ENCODE measurements at regions not wholly inside any gene's neighbourhood (a gene's known extent, or its start where the extent isn't known, plus 50 kb on each side); places are given as distances from the start of the nearest gene placed in this dataset.
"Not testable (repeated sequence)": the region's sequence is repeated elsewhere in the genome, so short reads cannot be mapped to it uniquely, and the experiment has no call there.

GRCh38 chr20:29311046-29311445 is 1946.4 kb upstream of the DEFB115 start:
- H3K27me3 Mint-ChIP-seq, H3K36me3 Mint-ChIP-seq, ATAC-seq, H3K4me3 Mint-ChIP-seq, H3K4me1 Mint-ChIP-seq, H3K27ac Mint-ChIP-seq: not testable (repeated sequence)
- peaks cover 27% of the 10 kb centered on the region for H3K9me3 Mint-ChIP-seq

- not testable (repeated sequence) for ATAC-seq, H3K4me3 Mint-ChIP-seq, H3K4me1 Mint-ChIP-seq, H3K36me3 Mint-ChIP-seq, H3K27ac Mint-ChIP-seq, H3K27me3 Mint-ChIP-seq
- H3K9me3 Mint-ChIP-seq = peaks cover 28% of the 10 kb centered on the region
Measured at GRCh38 chr20:29312679-29313078, 1944.8 kb upstream of the DEFB115 start.

GRCh38 chr20:29313481-29313880 is 1944.0 kb upstream of the DEFB115 start:
- no peak for ATAC-seq
- Mint-ChIP-seq H3K27ac (no peak overlapping the region), H3K4me1 (no peaks in the 10 kb centered on the region), H3K9me3 (peaks cover 22% of the 10 kb centered on the region), H3K4me3 (no peak overlapping the region), H3K36me3 (peaks cover 6% of the 10 kb centered on the region), H3K27me3 (no peaks in the 10 kb centered on the region)

GRCh38 chr20:29314294-29314693 is 1943.2 kb upstream of the DEFB115 start:
- Mint-ChIP-seq H3K4me1 (no peaks in the 10 kb centered on the region), H3K4me3 (no peak overlapping the region), H3K9me3 (peaks cover 18% of the 10 kb centered on the region), H3K27ac (no peak overlapping the region), H3K36me3 (peaks cover 6% of the 10 kb centered on the region), H3K27me3 (no peaks in the 10 kb centered on the region)
- no peak for ATAC-seq

GRCh38 chr20:29318871-29319461 is 1938.5 kb upstream of the DEFB115 start:
- Mint-ChIP-seq H3K4me1 (no peaks in the 10 kb centered on the region), H3K27ac (no peak overlapping the region), H3K4me3 (no peak overlapping the region), H3K27me3 (no peaks in the 10 kb centered on the region), H3K36me3 (no peaks in the 10 kb centered on the region), H3K9me3 (peaks cover 10% of the 10 kb centered on the region)
- no peak for ATAC-seq

- Mint-ChIP-seq H3K4me3 (no peak overlapping the region), H3K4me1 (no peaks in the 10 kb centered on the region), H3K36me3 (no peaks in the 10 kb centered on the region), H3K27me3 (no peaks in the 10 kb centered on the region), H3K9me3 (peaks cover 6% of the 10 kb centered on the region), H3K27ac (no peak overlapping the region)
- no peak for ATAC-seq
Measured at GRCh38 chr20:29319725-29320124, 1937.7 kb upstream of the DEFB115 start.

GRCh38 chr20:29320216-29320949 is 1937.1 kb upstream of the DEFB115 start:
- H3K36me3 Mint-ChIP-seq, H3K27me3 Mint-ChIP-seq, H3K9me3 Mint-ChIP-seq, H3K27ac Mint-ChIP-seq, ATAC-seq, H3K4me1 Mint-ChIP-seq, H3K4me3 Mint-ChIP-seq: not testable (repeated sequence)

- not testable (repeated sequence) for H3K9me3 Mint-ChIP-seq, ATAC-seq
Measured at GRCh38 chr20:29323631-29324515, 1933.6 kb upstream of the DEFB115 start.

GRCh38 chr20:29324516-29325303 is 1932.8 kb upstream of the DEFB115 start:
- not testable (repeated sequence) for H3K4me3 Mint-ChIP-seq, H3K9me3 Mint-ChIP-seq, H3K36me3 Mint-ChIP-seq

More at GRCh38 chr20:29323631-29324515, 1933.6 kb upstream of the DEFB115 start:
- H3K36me3 Mint-ChIP-seq, H3K4me3 Mint-ChIP-seq, H3K27ac Mint-ChIP-seq, H3K4me1 Mint-ChIP-seq: not testable (repeated sequence)
- H3K27me3 Mint-ChIP-seq = peaks cover 23% of the 10 kb centered on the region

GRCh38 chr20:29325304-29325640 is 1932.2 kb upstream of the DEFB115 start:
- H3K4me3 Mint-ChIP-seq = no peak overlapping the region
- H3K9me3 Mint-ChIP-seq = peaks cover 8% of the 10 kb centered on the region
- peaks cover 7% of the 10 kb centered on the region for H3K4me1 Mint-ChIP-seq
- H3K36me3 Mint-ChIP-seq = no peaks in the 10 kb centered on the region
- no peak for ATAC-seq
- H3K27ac Mint-ChIP-seq = no peak overlapping the region
- H3K27me3 Mint-ChIP-seq = peaks cover 23% of the 10 kb centered on the region

More at GRCh38 chr20:29324516-29325303, 1932.8 kb upstream of the DEFB115 start:
- H3K27ac Mint-ChIP-seq, ATAC-seq, H3K4me1 Mint-ChIP-seq: not testable (repeated sequence)
- peaks cover 23% of the 10 kb centered on the region for H3K27me3 Mint-ChIP-seq

- not testable (repeated sequence) for H3K36me3 Mint-ChIP-seq, ATAC-seq, H3K4me3 Mint-ChIP-seq, H3K27ac Mint-ChIP-seq, H3K4me1 Mint-ChIP-seq, H3K9me3 Mint-ChIP-seq
- peaks cover 23% of the 10 kb centered on the region for H3K27me3 Mint-ChIP-seq
Measured at GRCh38 chr20:29325781-29326180, 1931.7 kb upstream of the DEFB115 start.

GRCh38 chr20:29326376-29327070 is 1930.9 kb upstream of the DEFB115 start:
- peak; percentile 68 for ATAC-seq
- no peaks in the 10 kb centered on the region for H3K36me3 Mint-ChIP-seq
- H3K4me1 Mint-ChIP-seq = peaks cover 7% of the 10 kb centered on the region
- H3K4me3 Mint-ChIP-seq = no peak overlapping the region
- H3K27ac Mint-ChIP-seq = no peak overlapping the region
- peaks cover 9% of the 10 kb centered on the region for H3K9me3 Mint-ChIP-seq
- peaks cover 23% of the 10 kb centered on the region for H3K27me3 Mint-ChIP-seq

- ATAC-seq = not testable (repeated sequence)
- peak overlapping the region; percentile 10 for H3K4me3 Mint-ChIP-seq
Measured at GRCh38 chr20:29327600-29328420, 1929.7 kb upstream of the DEFB115 start.

More at GRCh38 chr20:29327600-29328420, 1929.7 kb upstream of the DEFB115 start:
- H3K36me3 Mint-ChIP-seq, H3K4me1 Mint-ChIP-seq, H3K27ac Mint-ChIP-seq: not testable (repeated sequence)
- Mint-ChIP-seq H3K27me3 (peaks cover 23% of the 10 kb centered on the region), H3K9me3 (peaks cover 14% of the 10 kb centered on the region)
